Activated CD4-positive, alpha-beta T cell treated with anti-CD3 and anti-CD28 coated beads, Interleukin-2, amount 50 U/mL, for 48 hours (primary cell): ENCODE measurements at regions not wholly inside any gene's neighbourhood (a gene's known extent, or its start where the extent isn't known, plus 50 kb on each side); places are given as distances from the start of the nearest gene placed in this dataset.

Source experiments
- DNase-seq, 2 experiments: peaks; one replicate each; pipeline ENCODE4 v3.0.0-alpha.2; 2020

DNA sequence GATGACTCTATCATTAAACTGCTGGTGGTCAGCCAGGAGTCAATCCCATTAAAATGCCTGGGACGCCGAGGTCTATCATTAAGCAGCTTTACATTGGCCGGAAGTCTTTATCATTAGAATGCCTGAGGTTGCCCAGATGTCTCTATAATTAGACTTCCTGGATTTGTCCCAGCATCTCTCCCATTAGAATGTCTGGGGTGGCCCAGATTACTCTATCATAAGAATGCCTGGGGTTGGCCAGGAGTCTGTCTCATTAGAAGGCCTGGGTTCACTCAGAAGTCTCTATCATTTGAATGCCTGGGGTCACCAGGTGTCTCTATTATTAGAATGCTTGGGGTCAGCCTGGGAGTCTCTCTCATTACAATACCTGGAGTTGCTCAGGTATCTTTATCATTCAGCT is 2227.2 kb downstream of the TP53TG3F start:
- no peak for DNase-seq

DNA sequence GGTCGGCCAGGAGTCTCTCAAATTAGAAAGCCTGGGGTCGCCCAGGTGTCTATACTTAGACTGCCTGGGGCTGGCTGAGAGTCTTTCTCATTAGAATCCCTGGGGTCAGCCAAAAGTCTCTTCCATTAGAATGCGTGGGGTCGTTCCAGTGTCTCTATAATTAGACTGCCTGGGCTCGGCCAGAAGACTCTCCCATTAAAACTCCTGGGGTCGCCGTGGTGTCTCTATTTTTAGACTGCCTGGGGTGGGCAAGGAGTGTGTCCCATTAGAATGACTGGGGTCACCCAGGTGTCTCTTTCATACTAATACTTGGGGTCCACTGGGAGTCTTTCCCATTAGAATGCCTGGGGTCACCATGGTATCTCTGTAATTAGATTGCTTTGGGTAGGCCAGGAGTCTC is 2227.7 kb downstream of the TP53TG3F start:
- DNase-seq: no peak

DNA sequence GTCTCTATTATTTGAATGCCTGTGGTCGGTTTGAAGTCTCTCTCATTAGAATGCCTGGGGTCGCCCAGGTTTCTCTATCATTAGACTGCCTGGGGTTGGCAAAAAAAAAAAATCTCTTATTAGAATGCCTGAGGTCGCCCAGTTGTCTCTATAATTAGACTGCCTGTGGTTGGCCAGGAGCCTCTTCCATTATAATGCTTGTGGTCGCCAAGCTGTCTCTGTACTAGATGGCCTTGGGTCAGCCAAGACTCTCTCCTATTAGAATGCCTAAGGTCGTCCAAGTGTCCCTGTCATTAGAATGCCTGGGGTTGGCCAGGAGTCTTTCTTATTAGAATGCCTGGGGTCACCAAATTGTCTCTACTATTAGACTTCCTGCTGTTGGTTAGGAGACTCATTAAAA is 2228.4 kb downstream of the TP53TG3F start:
- DNase-seq: no peak

DNA sequence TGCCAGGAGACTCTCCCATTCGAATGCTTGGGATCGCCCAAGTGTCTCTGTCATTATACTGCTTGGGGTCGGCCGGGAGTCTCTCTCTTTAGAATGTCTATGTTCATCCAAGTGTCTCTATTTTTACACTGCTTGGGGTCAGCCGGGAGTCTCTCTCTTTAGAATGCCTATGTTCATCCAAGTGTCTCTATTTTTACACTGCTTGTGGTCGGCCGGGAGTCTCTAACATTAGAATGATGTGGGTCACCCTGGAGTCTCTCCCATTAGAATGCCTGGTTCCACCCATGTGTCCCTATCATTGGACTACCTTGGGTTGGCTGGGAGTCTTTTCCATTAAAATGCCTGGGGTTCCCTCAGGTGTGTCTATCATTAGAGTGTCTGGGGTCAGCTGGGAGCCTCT is 2230.4 kb downstream of the TP53TG3F start:
- DNase-seq: no peak

DNA sequence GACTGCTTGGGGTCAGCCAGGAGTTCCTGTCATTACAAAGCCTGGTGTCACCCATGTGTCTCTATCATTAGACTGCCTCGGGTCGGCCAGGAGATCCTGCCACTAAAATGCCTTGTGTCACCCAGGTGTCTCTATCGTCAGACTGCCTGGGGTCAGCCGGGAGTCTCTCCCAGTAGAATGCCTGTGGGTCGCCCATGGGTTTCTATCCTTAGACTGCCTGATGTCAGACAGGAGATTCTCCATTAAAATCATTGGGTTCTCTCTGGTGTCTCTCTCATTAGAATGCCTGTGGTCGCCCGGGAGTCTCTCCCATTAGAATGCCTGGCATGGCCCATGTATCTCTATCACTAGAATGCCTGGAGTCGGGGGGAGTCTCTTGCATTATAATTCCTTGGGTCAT is 2231.0 kb downstream of the TP53TG3F start:
- no peak for DNase-seq

DNA sequence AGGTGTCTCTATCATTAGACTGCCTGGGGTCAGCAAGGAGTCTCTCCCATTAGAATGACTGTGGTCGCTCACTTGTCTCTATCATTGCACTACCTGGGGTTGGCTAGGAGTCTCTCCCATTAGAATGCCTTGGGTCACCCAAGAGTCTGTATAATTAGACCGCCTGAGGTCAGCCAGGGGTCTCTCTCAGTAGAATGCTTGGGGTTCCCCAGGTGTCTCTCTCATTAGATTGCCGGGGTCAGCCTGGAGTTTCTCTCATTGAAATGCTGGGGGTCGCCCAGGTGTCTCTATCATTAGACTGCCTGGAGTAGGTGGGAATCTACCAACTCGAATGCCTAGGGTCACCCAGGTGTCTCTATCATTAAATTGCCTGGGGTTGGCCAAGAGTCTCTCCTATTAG is 2231.6 kb downstream of the TP53TG3F start:
- no peak for DNase-seq

DNA sequence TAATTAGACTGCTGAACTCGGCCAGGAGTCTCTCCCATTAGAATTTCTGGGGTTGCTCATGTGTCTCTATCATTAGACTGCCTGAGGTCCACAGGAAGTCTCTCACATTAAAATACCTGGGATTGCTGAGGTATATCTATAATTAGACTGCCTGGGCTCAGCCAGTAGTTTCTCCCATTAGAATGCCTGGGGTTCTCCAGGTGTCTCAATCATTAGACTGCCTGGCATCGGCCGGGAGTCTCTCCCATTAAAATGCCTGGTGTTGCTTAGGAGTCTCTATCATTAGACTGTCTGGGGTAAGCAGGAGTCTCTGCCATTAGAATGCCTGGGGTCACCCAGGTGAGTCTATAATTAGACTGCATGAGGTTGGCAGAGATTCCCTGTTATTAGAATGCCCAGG is 2233.4 kb downstream of the TP53TG3F start:
- DNase-seq: no peak

DNA sequence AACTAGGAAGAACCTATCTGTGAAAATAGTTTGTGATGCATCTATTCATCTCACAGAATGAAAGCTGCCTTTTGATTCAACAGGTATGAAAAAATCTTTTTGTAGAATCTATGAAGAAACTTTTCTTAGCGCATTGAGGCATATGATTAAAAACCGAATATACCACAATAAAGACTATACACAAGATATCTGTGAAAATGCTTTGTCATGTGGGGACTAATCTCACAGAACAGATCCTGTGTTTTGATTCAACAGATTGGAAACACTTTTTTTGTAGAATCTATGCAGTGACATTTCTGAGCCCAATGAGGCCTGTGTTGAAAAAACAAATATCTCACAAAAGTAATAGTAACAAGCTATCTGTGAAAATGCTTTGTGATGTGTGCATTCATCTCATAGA is 2247.5 kb downstream of the TP53TG3F start:
- no peak for DNase-seq

DNA sequence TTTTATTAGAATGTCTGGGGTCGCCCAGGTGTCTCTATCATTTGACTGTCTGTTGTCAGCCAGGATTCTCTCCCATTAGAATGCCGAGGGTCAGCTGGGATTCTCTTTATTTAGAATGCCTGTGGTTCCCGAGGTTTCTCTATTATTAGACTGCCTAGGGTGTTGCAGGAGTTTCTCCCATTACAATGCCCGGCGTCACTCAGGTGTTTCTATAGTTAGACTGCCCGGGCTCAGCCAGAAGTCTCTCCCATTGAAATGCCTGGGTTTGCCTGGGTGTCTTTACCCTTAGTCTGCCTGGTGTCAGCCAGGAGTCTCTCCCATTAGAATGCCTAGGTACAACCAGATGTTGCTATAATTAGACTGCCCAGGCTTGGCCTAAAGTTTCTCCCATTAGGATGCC is 2252.0 kb downstream of the TP53TG3F start:
- no peak for DNase-seq

DNA sequence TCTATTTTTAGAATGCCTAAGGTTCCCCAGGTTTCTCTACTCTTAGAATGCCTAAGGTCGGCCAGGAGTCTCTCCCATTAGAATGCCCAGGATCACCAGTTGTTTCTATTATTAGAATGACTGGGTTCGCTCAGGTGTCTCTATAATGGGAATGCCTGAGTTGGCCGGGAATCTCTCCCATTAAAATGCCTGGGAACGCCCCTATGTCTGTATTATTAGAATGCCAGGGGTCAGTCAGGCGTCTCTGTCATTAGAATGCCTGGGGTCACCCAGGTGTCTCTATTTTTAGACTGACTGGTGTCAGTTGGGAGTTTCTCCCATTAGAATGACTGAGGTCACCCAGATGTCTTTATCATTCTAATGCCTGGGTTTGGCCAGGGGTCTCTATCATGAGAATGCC is 2252.5 kb downstream of the TP53TG3F start:
- no peak for DNase-seq

DNA sequence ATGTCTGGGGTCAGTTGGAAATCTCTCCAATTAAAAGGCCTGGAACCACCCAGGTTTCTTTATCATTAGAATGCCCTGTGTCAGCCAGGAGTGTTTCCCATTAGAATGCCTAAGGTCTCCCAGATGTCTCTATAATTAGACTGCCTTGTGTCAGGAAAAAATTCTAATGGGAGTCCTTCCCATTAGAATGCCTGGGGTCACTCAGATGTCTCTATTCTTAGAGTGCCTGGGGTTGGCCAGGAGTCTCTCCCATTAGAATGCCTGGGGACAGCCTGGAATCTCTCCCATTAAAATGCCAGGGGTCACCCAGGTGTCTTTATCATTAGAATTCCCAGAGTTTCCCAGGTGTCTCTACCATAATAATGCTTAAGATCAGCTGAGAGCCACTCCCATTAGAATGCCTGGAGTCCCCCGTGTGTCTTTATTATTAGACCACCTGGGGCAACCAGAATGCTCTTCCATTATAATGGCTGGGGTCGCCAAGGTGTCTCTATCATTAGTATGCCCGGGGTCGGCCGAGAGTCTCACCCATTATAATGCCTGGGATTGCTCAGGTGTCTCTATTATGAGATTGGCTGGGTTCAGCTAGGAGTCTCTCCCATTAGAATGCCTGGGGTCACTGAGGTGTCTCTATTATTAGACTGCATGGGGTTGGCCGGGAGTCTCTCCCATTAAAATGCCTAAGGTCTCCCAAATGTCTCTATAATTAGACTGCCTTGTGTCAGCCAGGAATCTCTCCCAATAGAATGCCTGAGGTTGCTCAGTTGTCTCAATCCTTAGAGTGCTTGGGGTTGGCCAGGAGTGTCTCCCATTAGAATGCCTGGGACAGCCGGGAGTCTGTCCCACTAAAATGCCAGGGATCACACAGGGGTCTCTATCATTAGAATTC is 2254.6 kb downstream of the TP53TG3F start:
- no peak for DNase-seq

DNA sequence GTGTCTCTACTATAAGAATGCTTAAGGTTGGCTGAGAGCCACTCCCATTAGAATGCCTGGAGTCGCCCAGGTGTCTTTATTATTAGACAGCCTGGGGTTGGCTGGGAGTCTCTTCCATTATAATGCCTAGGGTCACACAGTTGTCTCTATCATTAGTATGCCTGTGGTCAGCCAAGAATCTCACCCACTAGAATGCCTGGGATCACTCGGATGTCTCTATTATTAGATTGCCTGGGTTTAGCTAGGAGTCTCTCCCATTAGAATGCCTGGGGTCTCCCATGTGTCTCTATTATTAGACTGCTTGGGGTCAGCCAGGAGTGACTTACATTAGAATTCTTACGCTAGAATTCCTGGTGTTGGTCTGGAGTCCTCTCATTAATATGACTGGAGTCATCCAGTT is 2255.3 kb downstream of the TP53TG3F start:
- no peak for DNase-seq

DNA sequence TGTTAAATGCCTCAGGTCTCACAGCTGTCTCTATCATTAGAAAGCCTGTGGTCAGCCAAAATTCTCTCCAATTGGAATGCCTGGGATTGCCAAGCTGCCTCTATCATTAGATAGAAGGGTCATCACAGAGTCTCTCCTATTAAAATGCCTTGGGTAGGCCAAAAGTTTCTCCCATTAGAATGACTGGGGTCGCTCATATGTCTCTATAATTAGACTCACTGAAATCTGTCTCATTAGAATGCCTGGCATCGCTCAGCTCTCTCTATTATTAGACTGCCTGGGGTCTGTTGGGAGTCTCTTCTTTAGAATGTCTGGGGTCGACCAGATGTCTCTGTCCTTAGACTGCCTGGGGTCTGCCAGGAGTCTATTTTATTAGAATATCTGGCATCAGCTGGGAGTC is 2265.1 kb downstream of the TP53TG3F start:
- DNase-seq: no peak

DNA sequence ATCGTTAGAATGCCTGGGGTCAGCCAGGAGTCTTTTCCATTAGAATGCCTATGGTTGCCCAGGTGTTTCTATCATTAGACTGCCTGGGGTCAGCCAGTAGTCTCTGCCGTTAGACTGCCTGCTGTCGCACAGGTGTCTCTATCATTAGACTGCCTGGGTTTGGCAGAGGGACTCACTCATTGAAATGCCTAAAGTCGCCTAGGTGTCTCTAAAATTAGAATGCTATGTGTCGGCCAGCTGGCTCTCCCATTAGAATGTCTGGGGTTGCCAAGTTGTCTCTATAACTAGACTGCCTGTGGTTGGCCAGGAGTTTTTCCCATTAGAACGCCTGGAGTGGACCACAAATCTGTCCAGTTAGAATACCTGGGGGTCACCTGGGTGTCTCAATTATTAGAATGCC is 2266.5 kb downstream of the TP53TG3F start:
- DNase-seq: no peak

DNA sequence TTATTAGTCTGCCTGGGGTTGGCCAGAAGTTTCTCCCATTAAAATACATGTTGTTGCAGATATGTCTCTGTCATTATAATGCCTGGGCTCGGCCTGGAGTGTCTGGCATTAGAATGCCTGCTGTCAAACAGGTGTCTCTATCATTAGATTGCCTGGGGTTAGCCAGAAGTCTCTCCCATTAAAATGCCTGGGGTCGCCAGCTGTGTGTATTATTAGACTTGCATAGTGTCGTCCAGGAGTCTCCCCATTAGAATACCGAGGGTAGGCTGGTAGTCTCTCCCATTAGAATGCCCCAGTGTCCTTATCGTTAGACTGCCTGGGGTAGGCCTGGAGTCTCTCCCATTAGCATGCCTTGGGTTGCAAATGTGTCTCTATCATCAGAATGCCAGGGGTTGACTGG is 2270.8 kb downstream of the TP53TG3F start:
- no peak for DNase-seq

DNA sequence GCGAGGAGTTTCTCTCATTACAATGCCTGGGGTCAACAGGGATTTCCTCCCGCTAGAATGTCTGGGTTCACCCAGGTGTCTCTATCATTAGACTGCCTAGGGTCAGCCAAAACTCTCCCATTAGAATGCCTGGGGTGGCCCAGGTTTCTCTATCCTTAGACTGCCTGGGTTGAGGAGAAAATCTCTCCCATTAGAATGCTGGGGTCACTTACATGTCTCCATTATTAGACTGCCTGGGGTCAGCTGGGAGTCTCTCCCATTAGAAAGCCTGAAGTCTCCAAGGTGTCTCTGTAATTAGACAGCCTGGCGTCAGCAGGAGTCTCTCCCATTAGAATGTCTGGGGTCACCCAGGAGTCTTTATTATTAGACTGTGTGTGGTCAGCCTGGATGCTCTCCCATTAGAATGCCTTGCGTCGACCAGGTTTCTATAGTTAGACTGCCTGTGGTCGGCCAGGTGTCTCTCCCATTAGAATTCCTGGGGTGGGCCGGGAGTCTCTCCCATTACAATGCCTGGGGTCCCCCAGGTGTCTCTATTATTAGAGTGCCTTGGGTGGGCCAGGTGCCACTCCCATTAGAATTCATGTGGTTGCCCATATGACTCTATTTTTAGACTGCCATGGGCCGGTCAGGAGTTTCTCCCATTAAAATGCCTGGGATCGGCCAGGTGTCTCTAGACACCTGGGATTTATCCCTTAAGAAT is 2272.1 kb downstream of the TP53TG3F start:
- DNase-seq: no peak

DNA sequence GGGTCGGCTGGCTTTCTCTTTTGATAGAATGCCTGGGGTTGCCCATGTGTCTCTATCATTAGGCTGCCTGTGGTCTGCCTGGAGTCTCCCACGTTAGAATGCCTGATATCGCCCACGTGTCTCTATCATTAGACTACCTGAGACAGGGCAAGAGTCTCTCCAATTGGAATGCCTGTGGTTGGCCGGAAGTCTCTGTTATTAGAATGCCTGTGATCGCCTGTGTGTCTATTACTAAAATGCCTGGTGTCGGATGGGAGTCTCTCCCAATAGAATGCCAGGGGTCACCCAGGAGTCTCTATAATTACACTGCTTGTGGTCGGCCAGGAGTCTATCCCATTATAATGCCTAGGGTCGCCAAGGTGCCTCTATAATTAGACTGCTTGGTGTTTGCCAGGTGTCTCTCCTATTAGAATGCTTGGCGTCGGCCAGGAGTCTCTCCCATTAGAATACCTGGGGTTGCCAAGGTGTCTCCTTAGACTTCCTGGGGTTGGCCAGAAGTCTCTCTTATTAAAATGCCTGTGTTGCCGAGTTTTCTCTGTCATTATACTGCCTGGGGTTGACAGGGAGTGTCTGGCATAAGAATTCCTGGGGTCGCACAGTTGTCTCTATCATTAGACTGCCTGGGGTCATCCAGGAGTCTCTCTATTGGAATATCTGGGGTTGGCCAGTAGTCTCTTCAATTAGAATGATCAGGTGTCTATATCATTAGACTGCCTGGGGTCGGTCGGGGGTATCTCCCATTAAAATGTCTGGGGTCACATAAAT is 2272.8 kb downstream of the TP53TG3F start:
- DNase-seq: no peak

DNA sequence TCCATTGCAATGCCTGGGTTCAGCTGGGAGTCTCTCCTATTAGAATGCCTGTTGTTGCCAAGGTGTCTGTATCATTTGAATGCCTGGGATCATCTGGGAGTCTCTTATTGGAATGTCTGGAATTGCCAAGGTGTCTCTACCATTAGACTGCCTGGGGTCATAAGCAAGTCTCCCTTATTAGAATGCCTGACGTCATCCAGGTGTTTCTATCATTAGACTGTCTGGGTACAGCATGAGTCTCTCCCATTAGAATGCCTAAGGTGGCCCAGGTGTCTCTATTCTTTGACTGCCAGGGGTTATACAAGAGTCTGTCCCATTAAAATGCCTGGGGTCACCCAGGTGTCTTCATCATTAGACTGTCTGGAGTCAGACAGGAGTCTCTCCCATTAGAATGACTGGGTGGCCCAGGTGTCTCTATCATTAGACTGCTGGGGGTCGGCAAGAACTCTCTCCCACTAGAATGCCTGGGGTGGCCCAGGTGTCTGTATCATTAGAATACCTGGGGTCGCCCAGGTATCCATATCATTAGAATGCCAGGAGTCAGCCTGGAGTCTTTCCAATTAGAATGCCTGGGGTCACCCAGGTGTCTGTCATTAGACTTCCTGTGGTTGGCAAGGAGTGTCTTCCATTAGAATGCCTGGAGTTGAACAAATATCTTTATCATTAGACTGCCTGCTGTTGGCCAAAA is 2274.0 kb downstream of the TP53TG3F start:
- no peak for DNase-seq

DNA sequence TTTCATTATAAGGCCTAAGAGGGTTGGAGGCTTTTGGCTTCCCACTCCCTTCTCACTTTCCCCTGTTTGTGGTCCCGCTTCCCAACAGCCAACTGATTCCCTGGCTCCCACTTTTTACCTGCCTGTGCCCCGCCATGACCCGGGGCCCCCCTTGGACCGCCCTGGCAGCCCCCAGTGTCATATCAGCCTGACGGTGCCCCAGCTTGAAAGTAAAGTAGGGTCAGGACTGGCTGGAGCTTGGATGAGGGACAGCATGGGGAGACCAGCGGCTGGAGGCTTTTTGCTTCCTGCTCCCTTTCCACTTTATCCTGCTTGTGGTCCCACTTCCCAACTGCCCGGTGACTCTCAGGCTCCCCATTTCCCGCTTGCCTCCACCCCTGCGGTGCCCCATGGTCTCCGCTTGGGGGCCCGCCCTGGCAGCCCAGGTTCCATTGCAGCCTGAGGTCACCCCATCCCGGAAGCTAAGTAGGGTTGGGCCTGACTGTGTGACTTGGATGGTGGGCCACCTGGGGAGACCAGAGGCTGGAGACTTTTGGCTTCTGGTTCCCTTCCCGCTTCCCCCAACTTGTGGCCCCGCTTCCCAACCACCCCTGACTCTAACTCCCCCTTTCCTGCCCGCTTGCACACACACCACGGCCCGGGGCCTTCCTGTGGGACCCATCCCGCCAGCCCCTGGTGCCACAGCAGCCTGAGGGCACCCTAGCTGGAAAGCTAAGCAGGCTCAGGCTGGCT is 2274.7 kb downstream of the TP53TG3F start:
- DNase-seq: no peak

DNA sequence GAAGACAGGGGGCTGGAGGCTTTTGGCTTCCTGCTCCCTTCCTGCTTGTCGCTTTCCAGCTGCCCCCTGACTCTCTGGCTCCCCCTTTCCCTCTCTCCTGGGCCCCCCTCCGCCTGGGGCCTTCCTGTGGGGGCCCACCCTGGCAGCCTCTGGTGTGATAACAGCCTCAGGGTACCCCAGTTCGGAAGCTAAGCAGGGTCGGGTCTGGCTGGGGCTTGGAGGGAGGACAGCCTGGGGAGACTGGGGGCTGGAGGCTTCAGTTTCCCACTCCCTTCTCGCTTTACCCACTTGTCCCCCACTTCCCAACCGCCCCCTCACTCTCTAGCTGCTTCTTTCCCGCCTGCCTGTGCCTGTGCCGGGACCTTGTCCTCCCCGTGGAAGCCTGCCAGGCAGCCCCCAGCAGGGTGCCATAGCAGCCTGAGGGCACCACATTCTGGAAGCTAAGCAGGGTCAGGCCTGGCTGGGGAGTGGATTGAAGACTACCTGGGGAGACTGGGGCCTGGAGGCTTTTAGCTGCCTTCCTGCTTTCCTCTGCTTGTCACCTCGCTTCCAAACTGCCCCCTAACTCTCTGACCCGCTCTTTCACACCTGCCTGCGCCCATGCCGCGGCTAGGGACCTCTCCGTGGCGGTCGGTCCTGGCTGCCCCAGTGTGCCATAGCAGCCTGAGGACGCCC is 2275.5 kb downstream of the TP53TG3F start:
- no peak for DNase-seq

DNA sequence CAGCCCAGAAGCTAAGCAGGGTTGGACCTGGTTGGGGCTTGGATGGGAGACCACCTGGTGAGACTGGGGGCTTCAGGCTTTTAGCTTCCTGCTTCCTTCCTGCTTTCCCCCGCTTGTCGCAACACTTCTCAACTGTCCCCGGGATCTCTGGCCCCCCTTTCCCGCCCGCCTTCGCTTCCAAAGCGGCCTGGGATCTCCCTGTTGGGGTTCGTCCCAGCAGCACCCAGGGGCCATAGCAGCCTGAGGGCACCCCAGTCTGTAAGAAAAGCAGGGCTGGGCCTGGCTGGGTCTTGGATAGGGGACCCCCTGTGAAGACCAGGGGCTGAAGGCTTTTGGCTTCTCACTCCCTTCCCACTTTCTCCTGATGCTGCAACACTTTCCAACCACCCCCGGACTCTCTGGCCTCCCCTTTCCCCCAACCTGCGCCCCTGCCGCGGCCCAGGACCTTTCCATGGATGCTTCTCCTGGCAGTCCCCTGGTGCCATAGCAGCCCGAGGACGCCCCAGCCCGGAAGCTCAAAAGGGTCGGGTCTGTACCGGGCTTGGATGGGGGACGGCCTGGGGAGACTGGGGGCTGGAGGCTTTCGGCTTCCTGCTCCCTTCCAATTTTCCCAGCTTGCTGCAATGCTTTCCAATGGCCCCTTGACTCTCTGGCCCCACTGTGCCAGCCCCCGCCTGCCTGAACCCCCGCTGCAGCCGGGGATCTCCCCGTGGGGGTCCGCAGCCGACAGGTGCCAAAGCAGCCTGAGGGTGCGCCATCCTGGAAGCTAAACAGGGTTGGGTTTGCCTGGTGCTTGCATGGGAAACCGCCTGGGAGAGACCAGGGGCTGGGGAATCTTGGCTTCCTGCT is 2276.2 kb downstream of the TP53TG3F start:
- no peak for DNase-seq
